B cell (primary cell): ENCODE measurements at regions not wholly inside any gene's neighbourhood (a gene's known extent, or its start where the extent isn't known, plus 50 kb on each side); places are given as distances from the start of the nearest gene placed in this dataset.

ENCODE experiments used
- EZH2 ChIP-seq: IDR thresholded peaks from 2 replicates; pipeline ENCODE4 v1.6.1; 2012; ENCODE audit warnings: borderline replicate concordance, low read depth, mild to moderate bottlenecking, moderate library complexity, low read length; ENCODE audit not compliant: insufficient read depth, poor library complexity, severe bottlenecking
- TF ChIP-seq, protein P1 (sequence below): fragments of 200-600 bp; IDR thresholded peaks from one replicate; pipeline ENCODE4 v1.8.0; 2022; ENCODE audit warnings: antibody characterized with exemption, mild to moderate bottlenecking

DNA sequence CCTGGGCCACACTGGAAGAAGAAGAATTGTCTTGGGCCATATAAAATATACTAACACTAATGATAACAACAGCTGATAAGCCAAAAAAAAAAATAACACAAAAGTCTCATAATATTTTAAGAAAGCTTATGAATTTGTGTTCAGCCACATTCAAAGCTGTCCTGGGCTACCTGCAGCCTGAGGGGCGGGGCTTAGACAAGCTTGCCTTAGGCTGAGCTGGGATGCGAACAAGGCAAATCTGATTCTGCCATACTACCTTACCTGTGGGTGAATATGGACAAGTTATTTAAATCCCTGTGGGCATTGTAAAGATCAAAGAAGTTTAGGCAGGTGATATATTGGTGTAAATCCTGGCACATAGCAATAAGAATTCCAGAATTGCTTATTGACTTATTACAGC, 212.3 kb upstream of the ATP10B start:
- TF ChIP-seq, protein P1, sequence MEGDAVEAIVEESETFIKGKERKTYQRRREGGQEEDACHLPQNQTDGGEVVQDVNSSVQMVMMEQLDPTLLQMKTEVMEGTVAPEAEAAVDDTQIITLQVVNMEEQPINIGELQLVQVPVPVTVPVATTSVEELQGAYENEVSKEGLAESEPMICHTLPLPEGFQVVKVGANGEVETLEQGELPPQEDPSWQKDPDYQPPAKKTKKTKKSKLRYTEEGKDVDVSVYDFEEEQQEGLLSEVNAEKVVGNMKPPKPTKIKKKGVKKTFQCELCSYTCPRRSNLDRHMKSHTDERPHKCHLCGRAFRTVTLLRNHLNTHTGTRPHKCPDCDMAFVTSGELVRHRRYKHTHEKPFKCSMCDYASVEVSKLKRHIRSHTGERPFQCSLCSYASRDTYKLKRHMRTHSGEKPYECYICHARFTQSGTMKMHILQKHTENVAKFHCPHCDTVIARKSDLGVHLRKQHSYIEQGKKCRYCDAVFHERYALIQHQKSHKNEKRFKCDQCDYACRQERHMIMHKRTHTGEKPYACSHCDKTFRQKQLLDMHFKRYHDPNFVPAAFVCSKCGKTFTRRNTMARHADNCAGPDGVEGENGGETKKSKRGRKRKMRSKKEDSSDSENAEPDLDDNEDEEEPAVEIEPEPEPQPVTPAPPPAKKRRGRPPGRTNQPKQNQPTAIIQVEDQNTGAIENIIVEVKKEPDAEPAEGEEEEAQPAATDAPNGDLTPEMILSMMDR = no peak
- TF ChIP-seq EZH2 = no peak
